Liver (tissue), 2 donors: ENCODE measurements at regions not wholly inside any gene's neighbourhood (a gene's known extent, or its start where the extent isn't known, plus 50 kb on each side); places are given as distances from the start of the nearest gene placed in this dataset.

ENCODE experiments used
- CTCF ChIP-seq: fragments of 150-350 bp; IDR thresholded peaks from 2 replicates; pipeline ENCODE4 v1.5.1; 2017; ENCODE audit warnings: improper control_type of control experiment, low read depth, low read length; ENCODE audit not compliant: missing input control
- MAX ChIP-seq: IDR thresholded peaks from 2 replicates; pipeline ENCODE4 v1.6.1; 2016; ENCODE audit warnings: antibody characterized with exemption
- donor health status: healthy.

- TF ChIP-seq CTCF (no peak), MAX (no peak)
Observed at GRCh38 chr6:131470534-131470933, 102.5 kb upstream of the ARG1 start.
